Neuronal stem cell (in vitro differentiated cells): ENCODE measurements at regions not wholly inside any gene's neighbourhood (a gene's known extent, or its start where the extent isn't known, plus 50 kb on each side); places are given as distances from the start of the nearest gene placed in this dataset.
"Not testable (repeated sequence)": the region's sequence is repeated elsewhere in the genome, so short reads cannot be mapped to it uniquely, and the experiment has no call there.

Source experiments
- DNase-seq: peaks from one replicate; pipeline ENCODE4 v3.0.0-alpha.2; 2013; ENCODE audit warnings: low spot score
- H2AFZ ChIP-seq: one replicate; pipeline ENCODE4 v1.6.1; 2013; ENCODE audit warnings: mild to moderate bottlenecking, low read length, inconsistent platforms
- H2AK5ac ChIP-seq: 2 replicates; pipeline ENCODE4 v1.6.1; 2013; ENCODE audit warnings: low read depth, mild to moderate bottlenecking, inconsistent platforms, low read length, moderate library complexity, mixed read lengths
- H2BK120ac ChIP-seq: 2 replicates; pipeline ENCODE4 v1.6.1; 2013; ENCODE audit warnings: low read depth, mild to moderate bottlenecking, inconsistent platforms, low read length, moderate library complexity, mixed read lengths
- H2BK12ac ChIP-seq: one replicate; pipeline ENCODE4 v1.6.1; 2013; ENCODE audit warnings: low read length, inconsistent platforms
- H2BK15ac ChIP-seq: 2 replicates; pipeline ENCODE4 v1.6.1; 2013; ENCODE audit warnings: mild to moderate bottlenecking, low read length, inconsistent platforms, mixed read lengths
- H2BK5ac ChIP-seq: one replicate; pipeline ENCODE4 v1.6.1; 2013; ENCODE audit warnings: inconsistent platforms, mild to moderate bottlenecking, low read length, moderate library complexity
- H3K14ac ChIP-seq: one replicate; pipeline ENCODE4 v1.6.1; 2013; ENCODE audit warnings: low read length, inconsistent platforms
- H3K18ac ChIP-seq: 2 replicates; pipeline ENCODE4 v1.6.1; 2013; ENCODE audit warnings: low read length, inconsistent platforms
- H3K23ac ChIP-seq: 2 replicates; pipeline ENCODE4 v1.6.1; 2013; ENCODE audit warnings: low read depth, mild to moderate bottlenecking, mixed read lengths, low read length, inconsistent platforms; ENCODE audit not compliant: poor library complexity
- H3K27ac ChIP-seq: replicated peaks from 3 replicates; pipeline ENCODE4 v1.5.1; 2013; ENCODE audit warnings: low read length, inconsistent platforms
- H3K27me3 ChIP-seq, 3 experiments: 2 replicates each; pipeline ENCODE4 v1.6.1; 2013; ENCODE audit warnings: low read length in 3 of 3, mild to moderate bottlenecking in 2 of 3, inconsistent platforms in 1 of 3, low read depth in 1 of 3, mixed read lengths in 1 of 3, moderate library complexity in 1 of 3; ENCODE audit not compliant: control insufficient read depth in 3 of 3, insufficient read depth in 3 of 3
- H3K36me3 ChIP-seq, 2 donors: replicated peaks in 1 of 2; 2 replicates each; pipeline ENCODE4 v1.6.1; 2013; ENCODE audit warnings: low read length in 2 of 2; ENCODE audit not compliant: control insufficient read depth in 2 of 2, insufficient read depth in 2 of 2
- H3K4ac ChIP-seq: 2 replicates; pipeline ENCODE4 v1.6.1; 2013; ENCODE audit warnings: inconsistent platforms, mild to moderate bottlenecking, low read length, moderate library complexity
- H3K4me1 ChIP-seq, 2 donors: 1 replicate in 1 of 2; 2 replicates in 1 of 2; pipeline ENCODE4 v1.6.1; 2013; ENCODE audit warnings: low read length in 2 of 2, low read depth in 1 of 2; ENCODE audit not compliant: control insufficient read depth in 2 of 2, insufficient read depth in 1 of 2
- H3K4me2 ChIP-seq: one replicate; pipeline ENCODE4 v1.6.1; 2013; ENCODE audit warnings: mild to moderate bottlenecking, low read length, inconsistent platforms; ENCODE audit not compliant: insufficient read depth, poor library complexity, severe bottlenecking
- H3K4me3 ChIP-seq, 2 donors: 2 replicates each; pipeline ENCODE4 v1.5.1; 2013; ENCODE audit warnings: low read length in 2 of 2, mild to moderate bottlenecking in 2 of 2, inconsistent platforms in 1 of 2, moderate library complexity in 1 of 2
- H3K79me1 ChIP-seq: one replicate; pipeline ENCODE4 v1.6.1; 2013; ENCODE audit warnings: low read depth, mild to moderate bottlenecking, inconsistent platforms, low read length, moderate library complexity
- H3K9ac ChIP-seq: one replicate; pipeline ENCODE4 v1.6.1; 2013; ENCODE audit warnings: mild to moderate bottlenecking, low read depth, low read length, inconsistent platforms; ENCODE audit not compliant: poor library complexity
- H3K9me3 ChIP-seq, 2 donors: replicated peaks in 1 of 2; 2 replicates each; pipeline versions ENCODE3 to v1.6.1; 2013; ENCODE audit warnings: low read length in 2 of 2, mild to moderate bottlenecking in 2 of 2, inconsistent platforms in 1 of 2, low read depth in 1 of 2, mixed read lengths in 1 of 2, moderate library complexity in 1 of 2; ENCODE audit not compliant: control insufficient read depth in 2 of 2, insufficient read depth in 1 of 2
- H4K8ac ChIP-seq: one replicate; pipeline ENCODE4 v1.6.1; 2013; ENCODE audit warnings: low read depth, mild to moderate bottlenecking, inconsistent platforms, low read length, moderate library complexity
- H4K91ac ChIP-seq: one replicate; pipeline ENCODE4 v1.6.1; 2013; ENCODE audit warnings: low read length, low read depth, mild to moderate bottlenecking, inconsistent platforms; ENCODE audit not compliant: poor library complexity
- WGBS, 2 donors: extraction: QIAGEN DNeasy Blood & Tissue Kit; methylation state at CpG; one replicate each; pipeline ENCODE4 v1.1.7; 2013; ENCODE audit warnings: missing lambda C conversion rate in 2 of 2, mixed read lengths in 1 of 2; ENCODE audit not compliant: insufficient read length in 2 of 2, insufficient replicate concordance in 1 of 2; ENCODE audit errors: extremely low coverage in 2 of 2; 5-methylcytosine and 5-hydroxymethylcytosine counted together

DNA sequence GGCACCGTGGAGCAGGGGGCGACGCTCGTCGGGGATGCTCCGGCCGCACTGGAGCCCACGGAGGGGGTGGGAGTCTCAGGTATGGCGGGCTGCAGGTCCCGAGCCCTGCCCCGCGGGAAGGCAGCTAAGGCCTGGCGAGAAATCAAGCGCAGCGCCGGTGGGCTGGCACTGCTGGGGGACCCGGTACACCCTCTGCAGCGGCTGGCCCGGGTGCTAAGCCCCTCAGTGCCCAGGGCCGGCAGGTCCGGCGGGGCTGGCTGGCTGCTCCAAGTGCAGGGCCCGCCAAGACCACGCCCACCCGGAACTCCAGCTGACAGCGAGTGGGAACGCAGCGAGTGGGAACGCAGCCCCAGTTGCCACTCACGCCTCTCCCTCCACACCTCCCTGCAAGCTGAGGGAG, 676.4 kb downstream of the SI start:
- H3K9me3 ChIP-seq: no peaks in the 10 kb centered on the region
- no peak overlapping the region for H4K91ac ChIP-seq
- no peak for DNase-seq
- no peak overlapping the region for H3K4me3 ChIP-seq
- no peak overlapping the region for H3K27ac ChIP-seq
- H2AFZ ChIP-seq: no peak overlapping the region
- H2AK5ac ChIP-seq: no peak overlapping the region
- WGBS, 2 donors: no CpG with 5 or more reads among the region's 30 CpGs
- H2BK15ac ChIP-seq: no peak overlapping the region
- no peaks in the 10 kb centered on the region for H3K36me3 ChIP-seq
- H3K4me2 ChIP-seq: no peak overlapping the region
- no peaks in the 10 kb centered on the region for H3K4me1 ChIP-seq
- H3K4ac ChIP-seq: no peak overlapping the region
- no peak overlapping the region for H3K23ac ChIP-seq
- H2BK120ac ChIP-seq: no peak overlapping the region
- H4K8ac ChIP-seq: no peak overlapping the region
- no peaks in the 10 kb centered on the region for H3K27me3 ChIP-seq
- H3K18ac ChIP-seq: no peak overlapping the region
- H2BK5ac ChIP-seq: no peak overlapping the region
- H3K9ac ChIP-seq: no peak overlapping the region
- no peak overlapping the region for H3K14ac ChIP-seq
- no peak overlapping the region for H2BK12ac ChIP-seq
- no peaks in the 10 kb centered on the region for H3K79me1 ChIP-seq

DNA sequence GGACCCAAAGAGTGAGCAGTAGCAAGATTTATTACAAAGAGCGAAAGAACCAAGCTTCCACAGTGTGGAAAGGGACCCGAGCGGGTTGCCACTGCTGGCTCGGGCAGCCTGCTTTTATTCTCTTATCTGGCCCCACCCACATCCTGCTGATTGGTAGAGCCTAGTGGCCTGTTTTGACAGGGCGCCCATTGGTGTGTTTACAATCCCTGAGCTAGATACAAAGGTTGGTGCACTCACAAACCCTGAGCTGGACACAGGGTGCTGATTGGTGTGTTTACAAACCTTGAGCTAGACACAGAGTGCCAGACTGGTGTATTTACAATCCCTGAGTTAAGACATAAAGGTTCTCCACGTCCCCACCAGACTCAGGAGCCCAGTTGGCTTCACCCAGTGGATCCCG, 676.9 kb downstream of the SI start:
- H2AK5ac ChIP-seq, H4K91ac ChIP-seq, H2AFZ ChIP-seq, H3K79me1 ChIP-seq, H3K14ac ChIP-seq, H2BK15ac ChIP-seq, H3K9me3 ChIP-seq, H3K18ac ChIP-seq, H2BK12ac ChIP-seq, H3K36me3 ChIP-seq, H3K4me1 ChIP-seq, H3K4me3 ChIP-seq, H3K9ac ChIP-seq, H2BK120ac ChIP-seq, H3K27ac ChIP-seq, H3K23ac ChIP-seq, H2BK5ac ChIP-seq, H3K4ac ChIP-seq, DNase-seq, H4K8ac ChIP-seq, H3K27me3 ChIP-seq, H3K4me2 ChIP-seq: not testable (repeated sequence)
- WGBS, 2 donors: no CpG with 5 or more reads among the region's 7 CpGs

DNA sequence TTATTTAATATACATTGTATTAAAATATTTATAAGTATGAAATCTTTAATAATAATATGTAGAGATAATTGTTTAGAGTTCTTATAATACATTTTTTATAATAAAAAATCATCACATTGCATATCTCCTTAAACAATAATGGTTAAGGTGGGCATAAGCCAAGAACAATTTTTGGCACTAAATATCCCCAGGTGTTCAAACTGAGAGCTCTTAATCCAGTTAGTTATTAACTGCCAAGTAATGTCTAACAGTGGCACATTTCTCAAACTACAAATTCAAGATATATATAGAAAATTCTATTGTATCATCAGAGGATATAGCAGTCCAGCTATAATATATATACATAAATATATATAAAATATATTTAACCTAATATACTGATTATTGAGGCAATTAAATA, 680.8 kb downstream of the SI start:
- Histone ChIP-seq H3K14ac (no peak overlapping the region), H3K36me3 (no peaks in the 10 kb centered on the region), H3K79me1 (no peaks in the 10 kb centered on the region), H3K18ac (no peak overlapping the region), H2BK120ac (no peak overlapping the region), H3K27ac (no peak overlapping the region), H3K4me2 (no peak overlapping the region), H2AFZ (no peak overlapping the region), H3K9me3 (no peaks in the 10 kb centered on the region), H3K27me3 (no peaks in the 10 kb centered on the region), H3K4me3 (no peak overlapping the region), H2BK5ac (no peak overlapping the region), H2BK15ac (no peak overlapping the region), H4K91ac (no peak overlapping the region), H3K23ac (no peak overlapping the region), H3K9ac (no peak overlapping the region), H3K4me1 (no peaks in the 10 kb centered on the region), H3K4ac (no peak overlapping the region), H2AK5ac (no peak overlapping the region), H4K8ac (no peak overlapping the region), H2BK12ac (no peak overlapping the region)
- DNase-seq: no peak

DNA sequence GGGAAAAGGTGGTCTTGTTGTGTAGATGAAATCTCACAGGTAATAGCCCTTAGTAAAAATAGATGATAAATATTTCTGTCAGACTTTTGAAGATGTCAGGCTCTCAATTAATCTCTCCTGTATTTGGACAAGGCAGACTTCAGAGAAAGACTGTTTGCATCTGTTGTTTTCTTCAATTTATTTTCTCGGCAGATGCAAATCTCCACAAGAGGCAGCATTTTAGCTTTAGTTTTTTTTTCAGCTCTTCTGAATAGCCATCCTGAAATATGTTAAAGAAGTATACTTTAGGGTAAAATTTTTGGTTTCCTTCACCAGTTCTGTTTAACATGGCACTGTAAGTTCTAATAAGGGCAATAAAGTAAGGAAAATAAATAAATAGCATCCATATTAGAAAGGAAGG, 685.1 kb downstream of the SI start:
- Histone ChIP-seq H3K9me3 (no peaks in the 10 kb centered on the region), H3K79me1 (no peaks in the 10 kb centered on the region), H2BK12ac (no peak overlapping the region), H4K91ac (no peak overlapping the region), H3K4ac (no peak overlapping the region), H3K9ac (no peak overlapping the region), H3K23ac (no peak overlapping the region), H2BK120ac (no peak overlapping the region), H3K14ac (no peak overlapping the region), H3K18ac (no peak overlapping the region), H3K27me3 (no peaks in the 10 kb centered on the region), H2BK15ac (no peak overlapping the region), H3K36me3 (no peaks in the 10 kb centered on the region), H3K4me2 (no peak overlapping the region), H2AFZ (no peak overlapping the region), H2BK5ac (no peak overlapping the region), H3K4me1 (no peaks in the 10 kb centered on the region), H3K4me3 (no peak overlapping the region), H2AK5ac (no peak overlapping the region), H4K8ac (no peak overlapping the region), H3K27ac (no peak overlapping the region)
- no peak for DNase-seq
- WGBS, 2 donors: no CpG with 5 or more reads among the region's 1 CpG
